Peyer's patch (tissue), 4 donors: ENCODE measurements at regions not wholly inside any gene's neighbourhood (a gene's known extent, or its start where the extent isn't known, plus 50 kb on each side); places are given as distances from the start of the nearest gene placed in this dataset.

Experiments used
- POLR2A ChIP-seq, 2 donors: fragments of 450-650 bp; IDR thresholded peaks; one replicate each; pipeline ENCODE4 v1.5.1; 2017; ENCODE audit warnings: antibody characterized with exemption in 2 of 2, mild to moderate bottlenecking in 2 of 2, moderate library complexity in 2 of 2
- TF ChIP-seq, protein P1 (sequence below), 6 experiments: fragments of 450-650 bp in 4 of 6; fragments of 200-600 bp in 2 of 6; sonication (generic) in 1 of 6; IDR thresholded peaks; one replicate each; pipeline ENCODE4 v1.5.1; 2017 to 2019; ENCODE audit warnings: antibody characterized with exemption in 6 of 6, mild to moderate bottlenecking in 3 of 6, moderate library complexity in 1 of 6

DNA sequence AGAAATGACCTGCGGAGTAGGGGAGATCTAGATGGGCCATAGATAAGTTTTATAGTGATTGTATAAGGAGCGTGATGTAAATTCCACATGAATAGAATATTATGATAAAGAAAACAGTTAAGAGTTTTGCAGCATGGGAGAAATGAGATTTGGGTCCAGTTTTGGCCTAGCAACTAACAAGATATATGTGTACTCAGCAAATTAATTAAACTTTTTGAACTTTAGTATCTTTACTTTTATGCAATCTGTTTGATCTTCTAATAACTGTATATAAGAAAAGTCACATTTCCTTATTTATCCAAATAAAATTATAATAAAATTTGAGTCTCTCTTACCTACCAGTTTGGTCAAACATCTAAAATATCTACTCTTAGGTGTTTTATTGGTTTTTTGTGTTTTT, 1011.8 kb upstream of the NCAM2 start:
- TF ChIP-seq, protein P1, sequence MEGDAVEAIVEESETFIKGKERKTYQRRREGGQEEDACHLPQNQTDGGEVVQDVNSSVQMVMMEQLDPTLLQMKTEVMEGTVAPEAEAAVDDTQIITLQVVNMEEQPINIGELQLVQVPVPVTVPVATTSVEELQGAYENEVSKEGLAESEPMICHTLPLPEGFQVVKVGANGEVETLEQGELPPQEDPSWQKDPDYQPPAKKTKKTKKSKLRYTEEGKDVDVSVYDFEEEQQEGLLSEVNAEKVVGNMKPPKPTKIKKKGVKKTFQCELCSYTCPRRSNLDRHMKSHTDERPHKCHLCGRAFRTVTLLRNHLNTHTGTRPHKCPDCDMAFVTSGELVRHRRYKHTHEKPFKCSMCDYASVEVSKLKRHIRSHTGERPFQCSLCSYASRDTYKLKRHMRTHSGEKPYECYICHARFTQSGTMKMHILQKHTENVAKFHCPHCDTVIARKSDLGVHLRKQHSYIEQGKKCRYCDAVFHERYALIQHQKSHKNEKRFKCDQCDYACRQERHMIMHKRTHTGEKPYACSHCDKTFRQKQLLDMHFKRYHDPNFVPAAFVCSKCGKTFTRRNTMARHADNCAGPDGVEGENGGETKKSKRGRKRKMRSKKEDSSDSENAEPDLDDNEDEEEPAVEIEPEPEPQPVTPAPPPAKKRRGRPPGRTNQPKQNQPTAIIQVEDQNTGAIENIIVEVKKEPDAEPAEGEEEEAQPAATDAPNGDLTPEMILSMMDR (IDR thresholded peaks at IDR 0.05), result no peak
- TF ChIP-seq POLR2A (IDR thresholded peaks at IDR 0.05), result no peak
